Breast epithelium (tissue), 4 donors: ENCODE measurements at regions not wholly inside any gene's neighbourhood (a gene's known extent, or its start where the extent isn't known, plus 50 kb on each side); places are given as distances from the start of the nearest gene placed in this dataset.

Experiments
- DNase-seq, 2 donors: peaks; one replicate each; pipeline ENCODE4 v3.0.0-alpha.2; 2019; ENCODE audit warnings: low spot score in 2 of 2
- H3K27ac ChIP-seq, 2 donors: fragments of 200-600 bp; sonication (generic) in 1 of 2; one replicate each; pipeline ENCODE4 v1.5.1; 2016 to 2019; ENCODE audit warnings: mild to moderate bottlenecking in 1 of 2
- H3K27me3 ChIP-seq, 2 donors: fragments of 200-600 bp; sonication (generic) in 1 of 2; one replicate each; pipeline versions ENCODE4 v1.5.1 to v1.6.0; 2017 to 2019; ENCODE audit warnings: control low read depth in 1 of 2, mild to moderate bottlenecking in 1 of 2
- H3K36me3 ChIP-seq: fragments of 200-600 bp; one replicate; pipeline ENCODE4 v1.5.1; 2019
- H3K4me1 ChIP-seq, 2 donors: fragments of 200-600 bp; sonication (generic); one replicate each; pipeline ENCODE4 v1.5.1; 2016 to 2019; ENCODE audit warnings: control low read depth in 1 of 2
- H3K4me3 ChIP-seq, 3 donors: fragments of 200-600 bp; sonication (generic); 1 replicate in 2 of 3; 2 replicates in 1 of 3; pipeline ENCODE4 v1.5.1; 2016 to 2019; ENCODE audit warnings: mild to moderate bottlenecking in 3 of 3, moderate library complexity in 2 of 3
- H3K9me3 ChIP-seq, 2 donors: fragments of 200-600 bp; sonication (generic) in 1 of 2; one replicate each; pipeline ENCODE4 v1.5.1; 2016 to 2019; ENCODE audit warnings: control low read depth in 1 of 2
- POLR2A ChIP-seq: fragments of 450-650 bp; IDR thresholded peaks from one replicate; pipeline ENCODE4 v1.6.1; 2016; ENCODE audit warnings: antibody characterized with exemption, mild to moderate bottlenecking, moderate library complexity
- POLR2AphosphoS5 ChIP-seq, 3 donors: sonication (generic); formaldehyde crosslinking; IDR thresholded peaks; one replicate each; pipeline ENCODE4 v1.6.1; 2017; ENCODE audit warnings: antibody characterized with exemption in 3 of 3
- intact Hi-C: fragments of 100-400 bp; cut with DNase I; formaldehyde crosslinking; loops from one replicate; pipeline ENCODE4 v1.15.1; 2023; ENCODE audit warnings: low total_unique reads
- TF ChIP-seq, protein P1 (sequence below), 3 donors: fragments of 450-650 bp; IDR thresholded peaks; one replicate each; pipeline ENCODE4 v1.5.1; 2016 to 2017; ENCODE audit warnings: antibody characterized with exemption in 3 of 3, mild to moderate bottlenecking in 3 of 3, moderate library complexity in 3 of 3

DNA sequence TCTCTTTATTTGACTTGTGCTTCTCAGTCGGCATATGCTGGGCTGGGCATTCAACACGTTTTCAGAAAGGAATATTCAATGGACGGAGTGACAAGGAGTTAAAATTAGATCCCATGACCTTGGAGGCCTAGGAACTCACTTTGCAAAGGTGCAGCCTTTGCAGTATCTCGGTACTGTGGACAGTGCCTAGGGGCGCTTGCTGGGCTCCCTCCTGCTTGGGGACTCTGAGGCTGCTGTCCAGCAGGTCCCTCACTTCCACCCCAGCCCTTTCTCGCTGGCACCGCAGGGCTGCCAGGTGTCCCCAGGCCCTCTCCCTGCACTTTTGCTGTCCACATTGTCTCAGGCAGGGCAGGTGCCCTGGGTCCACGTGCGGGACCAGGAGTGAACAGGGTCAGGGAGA is 255.5 kb upstream of the B3GAT1 start:
- no peak overlapping the region for H3K4me3 ChIP-seq
- intact Hi-C loops: no loop called here
- no peaks in the 10 kb centered on the region for H3K9me3 ChIP-seq
- no peak for DNase-seq
- H3K4me1 ChIP-seq: no peaks in the 10 kb centered on the region
- no peak overlapping the region for H3K27ac ChIP-seq
- H3K27me3 ChIP-seq: peaks cover 0 to 28% of the 10 kb centered on the region in 2 donors
- no peaks in the 10 kb centered on the region for H3K36me3 ChIP-seq
- TF ChIP-seq, protein P1, sequence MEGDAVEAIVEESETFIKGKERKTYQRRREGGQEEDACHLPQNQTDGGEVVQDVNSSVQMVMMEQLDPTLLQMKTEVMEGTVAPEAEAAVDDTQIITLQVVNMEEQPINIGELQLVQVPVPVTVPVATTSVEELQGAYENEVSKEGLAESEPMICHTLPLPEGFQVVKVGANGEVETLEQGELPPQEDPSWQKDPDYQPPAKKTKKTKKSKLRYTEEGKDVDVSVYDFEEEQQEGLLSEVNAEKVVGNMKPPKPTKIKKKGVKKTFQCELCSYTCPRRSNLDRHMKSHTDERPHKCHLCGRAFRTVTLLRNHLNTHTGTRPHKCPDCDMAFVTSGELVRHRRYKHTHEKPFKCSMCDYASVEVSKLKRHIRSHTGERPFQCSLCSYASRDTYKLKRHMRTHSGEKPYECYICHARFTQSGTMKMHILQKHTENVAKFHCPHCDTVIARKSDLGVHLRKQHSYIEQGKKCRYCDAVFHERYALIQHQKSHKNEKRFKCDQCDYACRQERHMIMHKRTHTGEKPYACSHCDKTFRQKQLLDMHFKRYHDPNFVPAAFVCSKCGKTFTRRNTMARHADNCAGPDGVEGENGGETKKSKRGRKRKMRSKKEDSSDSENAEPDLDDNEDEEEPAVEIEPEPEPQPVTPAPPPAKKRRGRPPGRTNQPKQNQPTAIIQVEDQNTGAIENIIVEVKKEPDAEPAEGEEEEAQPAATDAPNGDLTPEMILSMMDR (IDR thresholded peaks at IDR 0.05): no peak
- TF ChIP-seq POLR2AphosphoS5 (IDR thresholded peaks at IDR 0.05): no peak
- no peak for TF ChIP-seq POLR2A

DNA sequence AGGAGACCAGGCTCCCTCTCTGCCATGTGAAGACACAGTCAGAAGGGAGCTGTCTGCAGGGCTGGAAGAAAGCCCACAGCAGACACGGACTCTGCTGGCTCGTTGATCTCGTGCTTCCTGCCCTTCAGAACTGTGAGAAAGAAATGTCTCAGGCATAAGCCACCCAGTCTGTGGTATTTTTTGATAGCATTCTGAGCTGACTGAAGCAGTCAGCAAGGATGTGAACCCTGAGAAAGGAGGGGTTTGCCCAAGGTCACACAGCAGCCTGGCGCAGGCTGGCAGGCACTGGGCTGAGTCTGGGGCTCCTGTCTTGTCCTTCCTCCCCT is 255.1 kb upstream of the B3GAT1 start:
- Histone ChIP-seq H3K4me1 (no peaks in the 10 kb centered on the region), H3K27ac (no peak overlapping the region), H3K36me3 (no peaks in the 10 kb centered on the region), H3K4me3 (no peak overlapping the region), H3K27me3 (peaks cover 0 to 28% of the 10 kb centered on the region in 2 donors), H3K9me3 (no peaks in the 10 kb centered on the region)
- no peak for DNase-seq
- no peak for TF ChIP-seq POLR2AphosphoS5 (IDR thresholded peaks at IDR 0.05)
- TF ChIP-seq, protein P1 (IDR thresholded peaks at IDR 0.05): no peak
- TF ChIP-seq POLR2A: no peak
- intact Hi-C loops: no loop called here

DNA sequence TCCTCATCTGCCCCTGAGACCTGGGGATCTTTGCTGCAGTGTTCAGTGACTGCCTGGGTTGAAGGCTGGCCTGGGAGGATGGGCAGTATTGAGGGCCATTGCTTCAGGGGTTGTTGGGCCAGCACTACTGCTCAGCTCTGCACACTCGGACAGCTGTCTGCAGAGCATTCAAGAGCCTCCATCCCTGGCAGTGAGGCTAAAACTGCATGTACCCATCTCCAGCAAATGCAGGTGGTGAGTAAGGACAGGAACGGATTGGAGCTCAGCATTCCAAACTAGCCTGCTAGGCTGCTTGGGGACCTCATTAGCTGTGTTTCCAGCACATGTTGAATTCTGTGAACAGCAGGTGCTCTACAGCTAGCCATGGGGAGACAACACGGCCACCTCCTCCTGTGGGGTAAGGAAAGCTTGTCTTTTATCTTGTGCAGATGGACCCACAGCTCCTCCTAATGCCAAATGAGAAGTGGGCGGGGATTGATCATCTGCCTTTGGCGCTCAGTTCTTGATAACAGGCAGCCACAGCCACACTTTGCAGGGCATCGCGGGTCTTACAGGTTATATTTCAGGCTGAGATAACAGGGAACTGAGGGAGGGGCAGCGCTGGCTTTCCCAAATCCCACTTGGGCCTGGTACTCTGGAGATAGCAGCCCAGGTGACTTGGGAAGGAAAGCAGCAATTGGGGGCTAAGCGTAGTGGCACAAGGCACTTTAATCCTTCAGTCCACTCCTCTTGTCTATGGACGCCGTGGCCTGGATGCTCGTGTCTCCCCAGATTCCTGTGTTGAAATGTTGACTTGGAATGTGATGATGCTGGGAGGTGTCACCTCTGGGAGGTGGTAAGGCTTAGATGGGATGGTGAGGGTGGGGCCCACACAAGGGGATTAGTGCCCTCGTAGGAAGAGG is 254.5 kb upstream of the B3GAT1 start:
- Histone ChIP-seq H3K4me3 (no peak overlapping the region), H3K36me3 (no peaks in the 10 kb centered on the region), H3K9me3 (no peaks in the 10 kb centered on the region), H3K27ac (no peak overlapping the region), H3K27me3 (peaks cover 0 to 28% of the 10 kb centered on the region in 2 donors), H3K4me1 (no peaks in the 10 kb centered on the region)
- TF ChIP-seq, protein P1 (IDR thresholded peaks at IDR 0.05): no peak
- TF ChIP-seq POLR2AphosphoS5 (IDR thresholded peaks at IDR 0.05): no peak
- intact Hi-C loops: no loop called here
- no peak for DNase-seq

DNA sequence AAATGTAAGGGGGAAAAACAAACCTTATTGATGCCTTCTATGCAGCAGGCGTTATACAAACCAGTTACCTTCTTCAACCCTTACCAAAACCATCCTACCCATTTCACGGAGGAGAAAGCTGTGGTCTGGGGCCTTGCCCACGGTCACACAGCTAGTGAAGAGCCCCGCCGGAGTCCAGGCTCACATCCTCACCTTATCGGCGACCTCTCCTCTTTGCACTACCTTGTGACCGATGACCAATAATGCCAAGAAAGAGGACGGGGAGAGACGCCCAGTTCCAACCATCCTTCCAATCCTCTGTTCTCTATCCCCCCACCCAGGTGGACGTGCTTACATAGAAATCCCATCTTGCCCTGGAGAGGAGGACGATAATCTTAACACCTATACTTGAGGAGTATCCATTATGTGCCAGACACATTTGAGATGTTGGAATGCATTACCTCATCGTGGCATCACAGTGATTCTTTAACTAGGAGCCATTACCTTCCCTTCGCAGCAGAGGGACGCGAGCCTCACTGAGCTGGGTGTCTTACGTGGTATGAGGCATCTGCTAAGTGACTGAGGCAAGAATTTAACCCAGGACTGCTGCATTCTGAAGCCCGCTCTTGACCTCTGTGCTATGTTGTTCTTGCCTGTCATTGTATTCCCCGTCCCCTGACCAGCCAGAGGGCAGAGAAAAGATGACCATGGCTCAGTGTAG is 253.7 kb upstream of the B3GAT1 start:
- Histone ChIP-seq H3K4me3 (no peak overlapping the region), H3K9me3 (no peaks in the 10 kb centered on the region), H3K27ac (no peak overlapping the region), H3K36me3 (no peaks in the 10 kb centered on the region), H3K27me3 (peaks cover 0 to 21% of the 10 kb centered on the region in 2 donors), H3K4me1 (no peaks in the 10 kb centered on the region)
- TF ChIP-seq, protein P1 (IDR thresholded peaks at IDR 0.05): no peak
- intact Hi-C loops: no loop called here
- no peak for DNase-seq

DNA sequence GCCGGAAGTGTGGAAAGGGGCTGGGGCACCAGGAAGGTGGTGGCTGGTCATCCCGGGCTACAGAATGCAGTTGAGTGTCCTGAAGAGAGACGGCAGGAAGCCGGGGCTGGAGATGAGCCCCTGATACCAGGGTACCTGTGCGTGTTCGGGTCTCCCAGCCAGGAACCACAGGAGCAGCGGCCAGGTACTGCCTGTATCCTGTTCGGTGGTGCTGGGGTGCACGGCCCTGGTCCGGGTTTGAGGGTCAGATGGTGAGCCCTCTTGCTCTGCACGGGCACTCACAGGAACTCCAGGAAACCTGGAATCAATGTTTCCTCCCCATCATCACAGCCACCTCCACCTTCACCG is 253.1 kb upstream of the B3GAT1 start:
- DNase-seq: no peak
- intact Hi-C loops: no loop called here
- TF ChIP-seq, protein P1 (IDR thresholded peaks at IDR 0.05): no peak
- no peak for TF ChIP-seq POLR2AphosphoS5 (IDR thresholded peaks at IDR 0.05)
- TF ChIP-seq POLR2A: no peak

More for the DNA sequence above, 253.1 kb upstream of the B3GAT1 start:
- H3K4me1 ChIP-seq: no peaks in the 10 kb centered on the region
- H3K36me3 ChIP-seq: no peaks in the 10 kb centered on the region
- H3K27ac ChIP-seq: no peak overlapping the region
- H3K27me3 ChIP-seq: peaks cover 0 to 18% of the 10 kb centered on the region in 2 donors
- no peak overlapping the region for H3K4me3 ChIP-seq
- no peaks in the 10 kb centered on the region for H3K9me3 ChIP-seq
